ENCODE measurements at regions not wholly inside any gene's neighbourhood (a gene's known extent, or its start where the extent isn't known, plus 50 kb on each side); places are given as distances from the start of the nearest gene placed in this dataset.

GRCh38 chr5:143629871-143630659 lies 181.9 kb upstream of the HMHB1 start (continued):
- TF ChIP-seq ATF5 (CRISPR knock-in tag; IDR thresholded peaks at IDR 0.05; ENCODE audit: low read depth) (no peak), ZNF441 (CRISPR knock-in tag; IDR thresholded peaks at IDR 0.05; ENCODE audit: borderline replicate concordance) (no peak), FOXM1 (CRISPR knock-in tag; IDR thresholded peaks at IDR 0.05) (no peak), SRF (IDR thresholded peaks at IDR 0.05; ENCODE audit: low read depth, low read length) (no peak), KAT2B (IDR thresholded peaks at IDR 0.05; ENCODE audit: borderline replicate concordance, low read depth, low read length) (no peak), RBM22 (optimal IDR thresholded peaks at IDR 0.05; ENCODE audit: low read length) (no peak), KLF13 (CRISPR knock-in tag; IDR thresholded peaks at IDR 0.05) (no peak), MXD4 (CRISPR knock-in tag; IDR thresholded peaks at IDR 0.05) (no peak), ZNF720 (CRISPR knock-in tag; IDR thresholded peaks at IDR 0.05) (no peak), ZNF501 (CRISPR knock-in tag; IDR thresholded peaks at IDR 0.05) (no peak), TAF15 (IDR thresholded peaks at IDR 0.05; ENCODE audit: low read depth, low read length, poor library complexity, severe bottlenecking) (no peak), CERS6 (CRISPR knock-in tag; IDR thresholded peaks at IDR 0.05) (no peak), HNRNPH1 (optimal IDR thresholded peaks at IDR 0.05; ENCODE audit: low read depth, low read length) (no peak), ZC3H4 (CRISPR knock-in tag; IDR thresholded peaks at IDR 0.05; ENCODE audit: borderline replicate concordance) (no peak), ZNF644 (CRISPR knock-in tag; IDR thresholded peaks at IDR 0.05; ENCODE audit: low read depth) (no peak), FOXA3 (CRISPR knock-in tag; IDR thresholded peaks at IDR 0.05) (peak; percentile 91), ZSCAN25 (CRISPR knock-in tag; IDR thresholded peaks at IDR 0.05) (no peak), SNAPC4 (CRISPR knock-in tag; IDR thresholded peaks at IDR 0.05) (no peak), YY1 (IDR thresholded peaks at IDR 0.05; ENCODE audit: insufficient read depth, insufficient replicate concordance, low read depth, low read length) (no peak), NBN (conservative IDR thresholded peaks at IDR 0.05) (no peak), WIZ (CRISPR knock-in tag; IDR thresholded peaks at IDR 0.05) (no peak), TBP (CRISPR knock-in tag; IDR thresholded peaks at IDR 0.05) (no peak), THAP8 (CRISPR knock-in tag; IDR thresholded peaks at IDR 0.05; ENCODE audit: borderline replicate concordance) (no peak)

Measured in HepG2 (cell line).